Hematopoietic multipotent progenitor cell (in vitro differentiated cells): ENCODE measurements at regions not wholly inside any gene's neighbourhood (a gene's known extent, or its start where the extent isn't known, plus 50 kb on each side); places are given as distances from the start of the nearest gene placed in this dataset.
"Not testable (repeated sequence)": the region's sequence is repeated elsewhere in the genome, so short reads cannot be mapped to it uniquely, and the experiment has no call there.

Source experiments
- DNase-seq, 3 donors: peaks; one replicate each; pipeline ENCODE4 v3.0.0-alpha.2; 2011 to 2015; ENCODE audit warnings: low read depth in 2 of 3, low spot score in 2 of 3

GRCh38 chr5:111983459-111983858 lies 226.5 kb upstream of the NREP start:
- DNase-seq = no peak

GRCh38 chr5:111977436-111977829 lies 220.4 kb upstream of the NREP start:
- no peak for DNase-seq

GRCh38 chr5:111976705-111977435 lies 219.9 kb upstream of the NREP start:
- DNase-seq = no peak

GRCh38 chr5:111975133-111975532 lies 218.1 kb upstream of the NREP start:
- DNase-seq = no peak

GRCh38 chr5:111973961-111974360 lies 217.0 kb upstream of the NREP start:
- DNase-seq = no peak

- DNase-seq = no peak
Observed at GRCh38 chr5:111972548-111972947, 215.6 kb upstream of the NREP start.

- DNase-seq = no peak
Observed at GRCh38 chr5:111972080-111972479, 215.1 kb upstream of the NREP start.

GRCh38 chr5:111968459-111968858 lies 211.5 kb upstream of the NREP start:
- DNase-seq = no peak

GRCh38 chr5:111967463-111967862 lies 210.5 kb upstream of the NREP start:
- DNase-seq = no peak

GRCh38 chr5:111966290-111966689 lies 209.3 kb upstream of the NREP start:
- no peak for DNase-seq

- DNase-seq = no peak
Observed at GRCh38 chr5:111963555-111963954, 206.6 kb upstream of the NREP start.

GRCh38 chr5:111962906-111963305 lies 205.9 kb upstream of the NREP start:
- no peak for DNase-seq

- no peak for DNase-seq
Observed at GRCh38 chr5:111961862-111962261, 204.9 kb upstream of the NREP start.

GRCh38 chr5:111960476-111961215 lies 203.7 kb upstream of the NREP start:
- no peak for DNase-seq

GRCh38 chr5:111958851-111959250 lies 201.9 kb upstream of the NREP start:
- no peak for DNase-seq

GRCh38 chr5:111956765-111957164 lies 199.8 kb upstream of the NREP start:
- DNase-seq = not testable (repeated sequence)

- DNase-seq = no peak
Observed at GRCh38 chr5:111954516-111955395, 197.8 kb upstream of the NREP start.

GRCh38 chr5:111953351-111954127 lies 196.5 kb upstream of the NREP start:
- no peak for DNase-seq

- no peak for DNase-seq
Observed at GRCh38 chr5:111952555-111952954, 195.6 kb upstream of the NREP start.

- DNase-seq = no peak
Observed at GRCh38 chr5:111950660-111951059, 193.7 kb upstream of the NREP start.
